NCI-H2107 treated with DMSO at 0.1 percent for 48 hours (cell line): ENCODE measurements at regions not wholly inside any gene's neighbourhood (a gene's known extent, or its start where the extent isn't known, plus 50 kb on each side); places are given as distances from the start of the nearest gene placed in this dataset.

ENCODE experiments used
- DNase-seq: peaks from one replicate; lab custom pipeline; 2025; ENCODE audit not compliant: unreplicated experiment; lab: John Stamatoyannopoulos, UW

GRCh38 chr20:7606941-7607340 lies 333.3 kb downstream of the HAO1 start:
- no peak for DNase-seq

- no peak for DNase-seq
Measured at GRCh38 chr20:7608250-7608649, 332.0 kb downstream of the HAO1 start.

GRCh38 chr20:7609251-7609650 lies 331.0 kb downstream of the HAO1 start:
- no peak for DNase-seq

- DNase-seq: no peak
Measured at GRCh38 chr20:7610681-7611080, 329.6 kb downstream of the HAO1 start.

- DNase-seq: no peak
Measured at GRCh38 chr20:7617797-7618196, 322.5 kb downstream of the HAO1 start.

GRCh38 chr20:7622399-7622961 lies 317.8 kb downstream of the HAO1 start:
- no peak for DNase-seq

GRCh38 chr20:7624886-7625285 lies 315.4 kb downstream of the HAO1 start:
- no peak for DNase-seq

- DNase-seq: no peak
Measured at GRCh38 chr20:7627734-7628663, 312.3 kb downstream of the HAO1 start.

GRCh38 chr20:7629880-7630279 lies 310.4 kb downstream of the HAO1 start:
- no peak for DNase-seq

- no peak for DNase-seq
Measured at GRCh38 chr20:7637184-7637583, 303.1 kb downstream of the HAO1 start.

GRCh38 chr20:7650086-7650879 lies 290.0 kb downstream of the HAO1 start:
- no peak for DNase-seq

GRCh38 chr20:7654231-7654630 lies 286.0 kb downstream of the HAO1 start:
- no peak for DNase-seq

GRCh38 chr20:7656687-7657467 lies 283.4 kb downstream of the HAO1 start:
- DNase-seq: no peak

GRCh38 chr20:7657569-7657968 lies 282.7 kb downstream of the HAO1 start:
- no peak for DNase-seq

- no peak for DNase-seq
Measured at GRCh38 chr20:7660165-7660564, 280.1 kb downstream of the HAO1 start.

GRCh38 chr20:7665376-7665775 lies 274.9 kb downstream of the HAO1 start:
- no peak for DNase-seq

GRCh38 chr20:7667194-7667593 lies 273.1 kb downstream of the HAO1 start:
- no peak for DNase-seq

GRCh38 chr20:7672571-7672970 lies 267.7 kb downstream of the HAO1 start:
- DNase-seq: no peak

GRCh38 chr20:7673841-7674240 lies 266.4 kb downstream of the HAO1 start:
- DNase-seq: no peak

- no peak for DNase-seq
Measured at GRCh38 chr20:7682916-7683315, 257.3 kb downstream of the HAO1 start.

GRCh38 chr20:7687065-7687464 lies 253.2 kb downstream of the HAO1 start:
- DNase-seq: no peak
